Umbilical cord (tissue), 1 donor: ENCODE measurements at regions not wholly inside any gene's neighbourhood (a gene's known extent, or its start where the extent isn't known, plus 50 kb on each side); places are given as distances from the start of the nearest gene placed in this dataset.
"Not testable (repeated sequence)": the region's sequence is repeated elsewhere in the genome, so short reads cannot be mapped to it uniquely, and the experiment has no call there.

Experiments used
- DNase-seq: peaks from one replicate; pipeline ENCODE4 v3.0.0-alpha.2; 2015; ENCODE audit warnings: low spot score

- DNase-seq = peak; percentile 20
These were observed 67.0 kb upstream of the LSAMP start for GRCh38 chr3:116512281-116512680.

GRCh38 chr3:116512931-116513330 is 67.6 kb upstream of the LSAMP start:
- no peak for DNase-seq

GRCh38 chr3:116515973-116516372 is 70.7 kb upstream of the LSAMP start:
- DNase-seq = peak; percentile 5

- DNase-seq = no peak
These were observed 72.0 kb upstream of the LSAMP start for GRCh38 chr3:116517308-116517707.

GRCh38 chr3:116519101-116519500 is 73.8 kb upstream of the LSAMP start:
- not testable (repeated sequence) for DNase-seq

- DNase-seq = not testable (repeated sequence)
These were observed 74.5 kb upstream of the LSAMP start for GRCh38 chr3:116519823-116520222.

- no peak for DNase-seq
These were observed 79.3 kb upstream of the LSAMP start for GRCh38 chr3:116524453-116525210.

- no peak for DNase-seq
These were observed 107.0 kb upstream of the LSAMP start for GRCh38 chr3:116552246-116552645.

GRCh38 chr3:116553355-116553754 is 108.1 kb upstream of the LSAMP start:
- no peak for DNase-seq

- DNase-seq = no peak
These were observed 116.2 kb upstream of the LSAMP start for GRCh38 chr3:116561529-116561928.

- peak; percentile 2 for DNase-seq
These were observed 118.1 kb upstream of the LSAMP start for GRCh38 chr3:116563351-116563750.

- DNase-seq = no peak
These were observed 121.2 kb upstream of the LSAMP start for GRCh38 chr3:116566478-116566960.

- no peak for DNase-seq
These were observed 124.3 kb upstream of the LSAMP start for GRCh38 chr3:116569611-116570010.

- DNase-seq = peak; percentile 15
These were observed 129.7 kb upstream of the TUSC7 start for GRCh38 chr3:116579840-116580239.

GRCh38 chr3:116586285-116586944 is 123.2 kb upstream of the TUSC7 start:
- DNase-seq = no peak

- DNase-seq = no peak
These were observed 118.3 kb upstream of the TUSC7 start for GRCh38 chr3:116591236-116591635.

GRCh38 chr3:116601206-116601605 is 108.4 kb upstream of the TUSC7 start:
- no peak for DNase-seq

GRCh38 chr3:116607205-116607604 is 102.4 kb upstream of the TUSC7 start:
- DNase-seq = no peak

GRCh38 chr3:116610124-116610523 is 99.5 kb upstream of the TUSC7 start:
- DNase-seq = no peak

- no peak for DNase-seq
These were observed 94.7 kb upstream of the TUSC7 start for GRCh38 chr3:116614795-116615362.

- no peak for DNase-seq
These were observed 91.4 kb upstream of the TUSC7 start for GRCh38 chr3:116618138-116618537.

GRCh38 chr3:116618930-116619329 is 90.6 kb upstream of the TUSC7 start:
- DNase-seq = no peak

- DNase-seq = no peak
These were observed 79.1 kb upstream of the TUSC7 start for GRCh38 chr3:116630494-116630893.
